PC-3 (cell line): ENCODE measurements at regions not wholly inside any gene's neighbourhood (a gene's known extent, or its start where the extent isn't known, plus 50 kb on each side); places are given as distances from the start of the nearest gene placed in this dataset.
A peak's percentile ranks its signal among the peaks of the same experiment; 100 is the strongest.

Experiments used
- ATAC-seq: fragments of 200-7000 bp; cut with Tn5 transposase; 2 replicates; pipeline ENCODE4 v1.9.1; 2020; ENCODE audit warnings: mild to moderate bottlenecking, moderate library complexity
- BruUV-seq: library from RNA; stranded (reverse); fragments of 400-500 nt; replicated peaks from 2 replicates; lab custom pipeline; 2021; lab: Mats Ljungman, UMichigan
- CTCF ChIA-PET: fragments of 300-600 bp; sonication (Branson Sonifier 250); formaldehyde crosslinking; loops from one replicate; lab custom pipeline; 2022; ENCODE audit warnings: antibody characterized with exemption; lab: Charles Lee
- POLR2A ChIA-PET: fragments of 300-600 bp; sonication (Branson Sonifier 250); formaldehyde crosslinking; loops from one replicate; lab custom pipeline; 2022; ENCODE audit warnings: antibody characterized with exemption; ENCODE audit not compliant: unreplicated experiment; lab: Charles Lee
- DNase-seq: peaks from one replicate; pipeline ENCODE4 v3.0.0-alpha.2; 2015
- H2AFZ ChIP-seq: fragments of 300-600 bp; sonication (generic); 2 replicates; pipeline ENCODE4 v1.6.0; 2016; ENCODE audit warnings: antibody characterized with exemption, low read length
- H3F3A ChIP-seq: fragments of 300-600 bp; sonication (generic); one replicate; pipeline ENCODE4 v1.6.0; 2017; ENCODE audit warnings: antibody characterized with exemption, low read length, control low read depth, mild to moderate bottlenecking; ENCODE audit not compliant: unreplicated experiment
- H3K27ac ChIP-seq: fragments of 300-600 bp; sonication (generic); 2 replicates; pipeline ENCODE4 v1.5.1; 2016; ENCODE audit warnings: mild to moderate bottlenecking, low read length
- H3K27me3 ChIP-seq: fragments of 300-600 bp; sonication (generic); 2 replicates; pipeline ENCODE4 v1.6.1; 2016; ENCODE audit warnings: low read length, mixed read lengths
- H3K36me3 ChIP-seq: fragments of 300-600 bp; sonication (generic); 2 replicates; pipeline ENCODE4 v1.6.1; 2016; ENCODE audit warnings: low read depth, mixed run types, low read length, mixed read lengths
- H3K4me1 ChIP-seq: fragments of 300-600 bp; sonication (generic); 2 replicates; pipeline ENCODE4 v1.5.1; 2016; ENCODE audit warnings: low read length; ENCODE audit not compliant: insufficient read depth
- H3K4me2 ChIP-seq: fragments of 300-600 bp; sonication (generic); 2 replicates; pipeline ENCODE4 v1.6.0; 2016; ENCODE audit warnings: low read length
- H3K4me3 ChIP-seq: fragments of 300-600 bp; sonication (generic); 2 replicates; pipeline ENCODE4 v1.5.1; 2016; ENCODE audit warnings: mild to moderate bottlenecking, low read length, mixed read lengths
- H3K79me2 ChIP-seq: fragments of 300-600 bp; sonication (generic); 2 replicates; pipeline ENCODE4 v1.6.1; 2017; ENCODE audit warnings: low read length, mixed read lengths
- H3K9ac ChIP-seq: fragments of 300-600 bp; sonication (generic); 2 replicates; pipeline ENCODE4 v1.6.0; 2016; ENCODE audit warnings: mild to moderate bottlenecking, low read length
- H3K9me2 ChIP-seq: fragments of 300-600 bp; sonication (generic); replicated peaks from 2 replicates; pipeline ENCODE4 v1.6.1; 2016; ENCODE audit warnings: mixed run types, low read length, mixed read lengths
- H3K9me3 ChIP-seq: fragments of 300-600 bp; sonication (generic); 2 replicates; pipeline ENCODE4 v1.6.1; 2016; ENCODE audit warnings: low read length, mixed read lengths
- H4K20me1 ChIP-seq: fragments of 300-600 bp; sonication (generic); 2 replicates; pipeline ENCODE4 v1.6.1; 2016; ENCODE audit warnings: low read length, mixed read lengths
- CTCF ChIP-seq: fragments of 300-600 bp; sonication (generic); conservative IDR thresholded peaks from 2 replicates; pipeline ENCODE4 v1.5.1; 2017; ENCODE audit warnings: antibody characterized with exemption, low read depth, mild to moderate bottlenecking, low read length
- EZH2 ChIP-seq: fragments of 300-600 bp; sonication (generic); IDR thresholded peaks from one replicate; pipeline ENCODE4 v1.6.1; 2017; ENCODE audit warnings: antibody characterized with exemption, mild to moderate bottlenecking, low read length; ENCODE audit not compliant: unreplicated experiment
- EZH2phosphoT487 ChIP-seq: fragments of 300-600 bp; sonication (generic); IDR thresholded peaks from 2 replicates; pipeline ENCODE4 v1.6.1; 2018; ENCODE audit warnings: mild to moderate bottlenecking, antibody characterized with exemption, low read length, borderline replicate concordance
- intact Hi-C: fragments of 100-400 bp; cut with micrococcal nuclease; formaldehyde crosslinking; loops from 2 replicates; pipeline ENCODE4 v1.9.0; 2023

GRCh38 chrX:11941571-11941970 is 183.5 kb downstream of the MSL3 start:
- Histone ChIP-seq H3K4me3 (no peak overlapping the region), H3K27ac (no peak overlapping the region), H3F3A (no peaks in the 10 kb centered on the region), H4K20me1 (no peaks in the 10 kb centered on the region), H3K9me2 (no peaks in the 10 kb centered on the region), H2AFZ (no peak overlapping the region), H3K9me3 (no peaks in the 10 kb centered on the region), H3K4me1 (peaks cover 6% of the 10 kb centered on the region), H3K4me2 (no peak overlapping the region), H3K27me3 (no peaks in the 10 kb centered on the region), H3K79me2 (no peaks in the 10 kb centered on the region), H3K36me3 (no peaks in the 10 kb centered on the region), H3K9ac (no peak overlapping the region)
- intact Hi-C loops = loop anchor here (5.0 kb wide), 1 partner anchor 136 kb away; no protein-coding TSS in a partner anchor
- no TSS peak for BruUV-seq
- ChIA-PET CTCF (interaction anchor here (0.7 kb wide), 1 partner anchor 484 kb away, joined by 7 read pairs; no protein-coding TSS in a partner anchor), POLR2A (no interaction called here)
- DNase-seq (no peak), ATAC-seq (no peak)
- TF ChIP-seq EZH2phosphoT487 = no peak
- TF ChIP-seq EZH2 = no peak
- no peak for TF ChIP-seq CTCF

GRCh38 chrX:11944501-11944900 is 186.5 kb downstream of the MSL3 start:
- Histone ChIP-seq H3K9me2 (no peaks in the 10 kb centered on the region), H3K9me3 (no peaks in the 10 kb centered on the region), H3K79me2 (no peaks in the 10 kb centered on the region), H3K27ac (no peak overlapping the region), H2AFZ (peak overlapping the region; percentile 79), H3K4me1 (peaks cover 6% of the 10 kb centered on the region), H3K36me3 (no peaks in the 10 kb centered on the region), H3K4me2 (peak overlapping the region; percentile 58), H3F3A (no peaks in the 10 kb centered on the region), H4K20me1 (no peaks in the 10 kb centered on the region), H3K9ac (no peak overlapping the region), H3K4me3 (no peak overlapping the region), H3K27me3 (no peaks in the 10 kb centered on the region)
- ChIA-PET POLR2A (interaction anchor here (0.6 kb wide), 2 partner anchors 45 to 1769 kb away, joined by 4 to 6 read pairs; no protein-coding TSS in a partner anchor), CTCF (no interaction called here)
- BruUV-seq = no TSS peak
- intact Hi-C loops = loop anchor here (5.0 kb wide), 1 partner anchor 133 kb away; no protein-coding TSS in a partner anchor
- DNase-seq = peak; percentile 66
- TF ChIP-seq EZH2 = no peak
- no peak for TF ChIP-seq EZH2phosphoT487
- TF ChIP-seq CTCF = peak; percentile 68
- ATAC-seq = peak; percentile 73

GRCh38 chrX:11949291-11949690 is 189.0 kb upstream of the FRMPD4 start:
- Histone ChIP-seq H3K4me2 (no peak overlapping the region), H3K36me3 (no peaks in the 10 kb centered on the region), H3K4me3 (no peak overlapping the region), H3K27ac (no peak overlapping the region), H3K4me1 (peaks cover 22% of the 10 kb centered on the region), H3F3A (peaks cover 8% of the 10 kb centered on the region), H3K9me3 (no peaks in the 10 kb centered on the region), H3K9ac (no peak overlapping the region), H3K27me3 (no peaks in the 10 kb centered on the region), H2AFZ (no peak overlapping the region), H3K79me2 (no peaks in the 10 kb centered on the region), H3K9me2 (no peaks in the 10 kb centered on the region), H4K20me1 (no peaks in the 10 kb centered on the region)
- no TSS peak for BruUV-seq
- ATAC-seq (no peak), DNase-seq (no peak)
- POLR2A ChIA-PET = no interaction called here
- intact Hi-C loops = no loop called here
- no peak for TF ChIP-seq CTCF
- no peak for TF ChIP-seq EZH2phosphoT487
- TF ChIP-seq EZH2 = no peak
- CTCF ChIA-PET = no interaction called here
